GM23248 (cell line): ENCODE measurements at regions not wholly inside any gene's neighbourhood (a gene's known extent, or its start where the extent isn't known, plus 50 kb on each side); places are given as distances from the start of the nearest gene placed in this dataset.
"Not testable (repeated sequence)": the region's sequence is repeated elsewhere in the genome, so short reads cannot be mapped to it uniquely, and the experiment has no call there.

Experiments used
- DNase-seq: peaks from one replicate; pipeline ENCODE4 v3.0.0-alpha.2; 2015
- H2AFZ ChIP-seq: fragments of 200-600 bp; sonication (generic); 2 replicates; pipeline ENCODE4 v1.6.1; 2016; ENCODE audit warnings: antibody characterized with exemption
- H3F3A ChIP-seq: fragments of 200-600 bp; sonication (generic); 2 replicates; pipeline ENCODE4 v1.6.1; 2016; ENCODE audit warnings: mild to moderate bottlenecking, antibody characterized with exemption, mixed run types; ENCODE audit not compliant: insufficient read depth
- H3K27ac ChIP-seq: fragments of 200-600 bp; sonication (generic); 2 replicates; pipeline ENCODE4 v1.5.1; 2016; ENCODE audit warnings: mild to moderate bottlenecking
- H3K27me3 ChIP-seq: fragments of 200-600 bp; sonication (generic); replicated peaks from 2 replicates; pipeline ENCODE4 v1.6.1; 2016; ENCODE audit warnings: mild to moderate bottlenecking; ENCODE audit not compliant: insufficient read depth
- H3K36me3 ChIP-seq: fragments of 200-600 bp; sonication (generic); 2 replicates; pipeline ENCODE4 v1.6.1; 2016; ENCODE audit warnings: low read depth, mild to moderate bottlenecking
- H3K4me1 ChIP-seq: fragments of 200-600 bp; sonication (generic); 2 replicates; pipeline ENCODE4 v1.6.1; 2016; ENCODE audit warnings: mild to moderate bottlenecking; ENCODE audit not compliant: insufficient read depth
- H3K4me2 ChIP-seq: fragments of 200-600 bp; sonication (generic); one replicate; pipeline ENCODE4 v1.6.1; 2016; ENCODE audit warnings: mild to moderate bottlenecking; ENCODE audit not compliant: unreplicated experiment
- H3K4me3 ChIP-seq: fragments of 200-600 bp; sonication (generic); 2 replicates; pipeline ENCODE4 v1.5.1; 2016; ENCODE audit warnings: mild to moderate bottlenecking
- H3K79me2 ChIP-seq: fragments of 200-600 bp; sonication (generic); 2 replicates; pipeline ENCODE4 v1.6.1; 2016; ENCODE audit warnings: mild to moderate bottlenecking; ENCODE audit not compliant: insufficient read depth
- H3K9ac ChIP-seq: fragments of 200-600 bp; sonication (generic); 2 replicates; pipeline ENCODE4 v1.6.1; 2016; ENCODE audit warnings: mild to moderate bottlenecking
- H3K9me2 ChIP-seq: fragments of 200-600 bp; sonication (generic); 2 replicates; pipeline ENCODE4 v1.6.1; 2016; ENCODE audit warnings: mixed run types, mild to moderate bottlenecking, moderate library complexity; ENCODE audit not compliant: insufficient read depth
- H3K9me3 ChIP-seq: fragments of 200-600 bp; sonication (generic); one replicate; pipeline ENCODE4 v1.6.1; 2017; ENCODE audit warnings: low read depth
- H4K20me1 ChIP-seq: fragments of 200-600 bp; sonication (generic); 2 replicates; pipeline ENCODE4 v1.6.0; 2016; ENCODE audit not compliant: insufficient read depth
- EZH2 ChIP-seq: fragments of 200-600 bp; sonication (generic); IDR thresholded peaks from 2 replicates; pipeline ENCODE4 v1.6.1; 2018; ENCODE audit warnings: antibody characterized with exemption, mild to moderate bottlenecking; ENCODE audit not compliant: insufficient read depth, poor library complexity, severe bottlenecking
- EZH2phosphoT487 ChIP-seq: fragments of 200-600 bp; sonication (generic); IDR thresholded peaks from 2 replicates; pipeline ENCODE4 v1.6.1; 2018; ENCODE audit warnings: antibody characterized with exemption, moderate library complexity, mild to moderate bottlenecking, low read depth; ENCODE audit not compliant: insufficient read depth
- WGBS, 2 experiments: methylation state at CpG; one replicate each; pipeline ENCODE4 v1.1.6; 2015 to 2017; ENCODE audit warnings: low lambda C conversion rate in 2 of 2, low coverage in 1 of 2; ENCODE audit errors: missing lambda C conversion rate in 2 of 2; 5-methylcytosine and 5-hydroxymethylcytosine counted together
- in situ Hi-C: fragments of 300-500 bp; cut with MboI; formaldehyde crosslinking; loops from 2 replicates; pipeline ENCODE4 v1.15.0; 2020

DNA sequence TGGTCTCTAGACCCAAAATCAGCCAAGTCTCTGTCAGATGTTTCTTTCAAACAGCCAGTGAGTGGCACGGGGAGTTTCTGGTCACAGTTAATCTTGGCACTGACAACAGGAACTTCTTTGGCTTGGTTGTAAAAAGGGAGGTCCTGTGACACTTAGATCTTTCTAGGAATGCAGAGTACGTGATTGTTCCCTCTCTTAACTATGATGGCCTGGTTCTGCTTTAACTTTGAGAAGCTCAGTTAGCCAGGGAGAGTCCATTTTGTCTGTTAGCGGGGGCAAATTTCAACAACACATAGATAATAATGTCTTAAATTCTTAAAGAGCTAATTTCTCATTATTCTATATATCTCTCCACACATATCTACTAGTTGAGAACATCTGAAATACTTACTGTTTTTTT lies 344.5 kb upstream of the LRRTM4 start:
- H3K79me2 ChIP-seq = no peaks in the 10 kb centered on the region
- no peak overlapping the region for H2AFZ ChIP-seq
- in situ Hi-C loops = no loop called here

DNA sequence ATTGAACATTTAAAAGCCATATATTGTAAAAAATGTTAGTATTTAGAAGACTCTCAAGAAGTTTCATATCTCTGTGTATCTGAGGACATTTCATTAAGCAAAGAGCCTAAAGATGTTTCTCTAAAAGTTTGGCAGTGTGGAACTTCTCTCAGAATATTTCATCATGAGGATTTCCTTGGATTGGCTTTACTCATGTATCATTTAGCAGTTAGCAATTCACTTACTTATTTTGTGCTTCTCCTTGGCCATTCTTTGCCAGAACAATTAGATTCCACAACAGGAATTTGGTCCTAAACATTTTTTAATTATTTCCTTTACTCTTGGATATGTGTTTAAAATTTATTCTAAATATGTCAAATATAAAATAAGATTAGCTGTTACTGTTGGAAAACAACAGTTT lies 345.0 kb upstream of the LRRTM4 start:
- H3K9me2 ChIP-seq = no peaks in the 10 kb centered on the region
- no peaks in the 10 kb centered on the region for H3K4me1 ChIP-seq
- in situ Hi-C loops = no loop called here
- no peaks in the 10 kb centered on the region for H4K20me1 ChIP-seq
- H2AFZ ChIP-seq = no peak overlapping the region
- H3K9ac ChIP-seq = no peak overlapping the region
- H3K4me2 ChIP-seq = no peak overlapping the region
- no peak overlapping the region for H3K4me3 ChIP-seq
- no peaks in the 10 kb centered on the region for H3K36me3 ChIP-seq
- no peaks in the 10 kb centered on the region for H3K27me3 ChIP-seq
- H3F3A ChIP-seq = no peaks in the 10 kb centered on the region
- TF ChIP-seq EZH2 (no peak), EZH2phosphoT487 (no peak)
- H3K27ac ChIP-seq = no peak overlapping the region
- no peaks in the 10 kb centered on the region for H3K9me3 ChIP-seq
- no peaks in the 10 kb centered on the region for H3K79me2 ChIP-seq
- no peak for DNase-seq

More for the DNA sequence above, 344.5 kb upstream of the LRRTM4 start:
- no peak for DNase-seq
- Histone ChIP-seq H3K9me3 (no peaks in the 10 kb centered on the region), H3K27me3 (no peaks in the 10 kb centered on the region), H3K4me3 (no peak overlapping the region), H3F3A (no peaks in the 10 kb centered on the region), H4K20me1 (no peaks in the 10 kb centered on the region), H3K36me3 (no peaks in the 10 kb centered on the region), H3K4me1 (no peaks in the 10 kb centered on the region), H3K9me2 (no peaks in the 10 kb centered on the region), H3K9ac (no peak overlapping the region), H3K4me2 (no peak overlapping the region), H3K27ac (no peak overlapping the region)
- 9 to 13% methylated on average over 3 of the region's 3 CpGs for WGBS, 2 experiments
- TF ChIP-seq EZH2 (no peak), EZH2phosphoT487 (no peak)

DNA sequence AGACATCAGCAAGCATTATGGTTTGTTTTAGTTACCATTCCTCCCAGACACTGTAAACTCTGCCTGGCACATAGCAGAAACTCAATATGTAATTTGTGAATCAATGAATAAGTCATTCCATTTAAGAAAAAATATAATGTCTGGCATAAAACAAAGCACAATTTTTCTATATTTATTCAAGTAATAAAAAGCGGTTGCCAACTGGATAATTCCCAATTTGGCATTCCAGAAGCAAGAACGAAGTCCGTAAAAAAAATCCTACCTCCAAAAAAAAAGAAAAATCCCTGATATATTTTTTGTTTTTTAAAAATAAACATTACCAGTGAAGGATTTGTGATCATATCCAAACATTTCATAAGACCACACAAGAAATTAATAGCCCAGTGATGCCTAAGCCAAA lies 351.3 kb upstream of the LRRTM4 start:
- Histone ChIP-seq H3K9me3 (no peaks in the 10 kb centered on the region), H3K27ac (no peak overlapping the region), H3K79me2 (no peaks in the 10 kb centered on the region), H3K4me2 (no peak overlapping the region), H3K36me3 (no peaks in the 10 kb centered on the region), H3K4me1 (no peaks in the 10 kb centered on the region), H3K4me3 (no peak overlapping the region), H3K27me3 (no peaks in the 10 kb centered on the region), H2AFZ (no peak overlapping the region), H4K20me1 (no peaks in the 10 kb centered on the region), H3K9ac (no peak overlapping the region), H3F3A (no peaks in the 10 kb centered on the region), H3K9me2 (no peaks in the 10 kb centered on the region)
- TF ChIP-seq EZH2 (no peak), EZH2phosphoT487 (no peak)
- in situ Hi-C loops = no loop called here
- WGBS, 2 experiments = 35 to 40% methylated on average over 3 of the region's 3 CpGs
- DNase-seq = no peak

DNA sequence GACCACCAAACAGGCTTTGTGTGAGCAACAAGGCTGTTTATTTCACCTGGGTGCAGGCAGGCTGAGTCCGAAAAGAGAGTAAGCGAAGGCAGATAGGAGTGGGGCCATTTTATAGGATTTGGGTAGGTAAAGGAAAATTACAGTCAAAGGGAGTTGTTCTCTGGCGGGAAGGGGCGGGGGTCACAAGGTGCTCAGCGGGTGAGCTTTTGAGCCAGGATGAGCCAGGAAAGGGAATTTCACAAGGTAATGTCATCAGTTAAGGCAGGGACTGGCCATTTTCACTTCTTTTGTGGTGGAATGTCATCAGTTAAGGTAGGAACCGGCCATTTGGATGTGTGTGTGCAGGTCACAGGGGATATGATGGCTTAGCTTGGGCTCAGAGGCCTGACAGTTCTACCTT lies 378.0 kb upstream of the LRRTM4 start:
- in situ Hi-C loops, H3K9me3 ChIP-seq, H3K9me2 ChIP-seq, H3K4me2 ChIP-seq, H3K27me3 ChIP-seq, DNase-seq, H3K27ac ChIP-seq, H3K4me1 ChIP-seq, H3K4me3 ChIP-seq, H3K79me2 ChIP-seq, H3K9ac ChIP-seq, H3F3A ChIP-seq, H3K36me3 ChIP-seq, H4K20me1 ChIP-seq, H2AFZ ChIP-seq: not testable (repeated sequence)
- 29 to 40% methylated on average over 6 of the region's 6 CpGs for WGBS, 2 experiments

DNA sequence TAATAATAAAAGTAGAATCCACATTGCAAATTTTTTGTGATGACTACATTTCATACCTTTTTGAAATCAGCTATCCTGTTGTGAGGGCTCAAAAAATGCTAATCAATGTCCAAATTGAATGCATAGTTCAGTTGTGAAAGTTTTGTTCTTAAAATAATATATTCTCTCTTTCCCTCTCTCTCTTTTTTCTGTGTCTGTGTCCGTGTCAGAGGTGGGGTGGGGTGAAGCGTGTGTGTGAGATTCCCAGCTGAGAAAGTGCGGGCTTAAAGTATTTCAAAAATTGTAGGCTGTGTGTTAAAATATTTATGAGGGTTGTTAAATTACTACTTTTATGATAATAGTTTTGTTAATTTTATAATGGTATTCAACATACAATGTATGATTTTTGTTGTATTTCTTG lies 388.0 kb upstream of the LRRTM4 start:
- H3K4me3 ChIP-seq = no peak overlapping the region
- no peak for TF ChIP-seq EZH2
- no peak for TF ChIP-seq EZH2phosphoT487
- no peaks in the 10 kb centered on the region for H3K4me1 ChIP-seq
- no peak for DNase-seq
- H3K79me2 ChIP-seq = no peaks in the 10 kb centered on the region
- no peaks in the 10 kb centered on the region for H3K27me3 ChIP-seq
- no peaks in the 10 kb centered on the region for H3K9me3 ChIP-seq
- no peak overlapping the region for H3K4me2 ChIP-seq
- no peak overlapping the region for H3K27ac ChIP-seq
- no peaks in the 10 kb centered on the region for H4K20me1 ChIP-seq
- WGBS, 2 experiments = 15 to 17% methylated on average over 3 of the region's 3 CpGs
- in situ Hi-C loops = no loop called here
- no peak overlapping the region for H2AFZ ChIP-seq
- H3K36me3 ChIP-seq = no peaks in the 10 kb centered on the region
- H3F3A ChIP-seq = no peaks in the 10 kb centered on the region
- no peak overlapping the region for H3K9ac ChIP-seq
- no peaks in the 10 kb centered on the region for H3K9me2 ChIP-seq
